Stimulated activated memory B cell treated with anti-CD40 and anti-IgM and Interleukin-4, amounts not matched to agents 10 μg/mL and 1 μg/mL and 100 μg/mL, for 72 hours (primary cell): ENCODE measurements at regions not wholly inside any gene's neighbourhood (a gene's known extent, or its start where the extent isn't known, plus 50 kb on each side); places are given as distances from the start of the nearest gene placed in this dataset.

Source experiments
- ATAC-seq: fragments of 150-1000 bp; cut with Tn5 transposase; 2 replicates; pipeline ENCODE4 v1.10.0; 2021
- H3K27ac Mint-ChIP-seq: one replicate; pipeline ENCODE4 v1.8.0; 2022; ENCODE audit warnings: mild to moderate bottlenecking, mixed read lengths
- H3K27me3 Mint-ChIP-seq: one replicate; pipeline ENCODE4 v1.8.0; 2022; ENCODE audit warnings: mixed read lengths
- H3K36me3 Mint-ChIP-seq: one replicate; pipeline ENCODE4 v1.8.0; 2022; ENCODE audit warnings: mixed read lengths
- H3K4me1 Mint-ChIP-seq: one replicate; pipeline ENCODE4 v1.8.0; 2022; ENCODE audit warnings: mixed read lengths
- H3K4me3 Mint-ChIP-seq: one replicate; pipeline ENCODE4 v1.8.0; 2022; ENCODE audit warnings: mild to moderate bottlenecking, moderate library complexity, mixed read lengths
- H3K9me3 Mint-ChIP-seq: one replicate; pipeline ENCODE4 v1.8.0; 2022; ENCODE audit warnings: mixed read lengths

DNA sequence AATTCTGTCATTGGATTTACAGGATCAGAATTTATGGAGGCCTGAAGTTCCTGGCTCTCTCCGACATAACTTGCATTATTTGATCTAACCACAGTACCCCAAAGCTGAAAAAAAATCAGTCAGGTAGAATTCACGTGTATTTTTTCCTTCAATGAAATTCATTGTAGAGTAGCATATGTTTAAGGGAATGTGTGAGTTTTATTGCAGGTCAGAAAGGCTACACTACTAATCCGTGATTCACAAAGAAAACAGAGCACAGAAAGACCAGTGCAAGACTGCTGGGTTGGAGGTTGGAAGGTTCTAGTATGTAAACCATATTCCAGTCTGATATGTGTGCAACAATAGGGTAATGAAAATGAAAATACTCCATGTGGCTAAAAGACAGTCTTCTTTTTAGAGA lies 247.0 kb upstream of the FERD3L start:
- Mint-ChIP-seq H3K27ac (no peak overlapping the region), H3K36me3 (no peaks in the 10 kb centered on the region), H3K4me3 (no peak overlapping the region), H3K4me1 (no peaks in the 10 kb centered on the region), H3K27me3 (no peaks in the 10 kb centered on the region), H3K9me3 (peaks cover 3% of the 10 kb centered on the region)
- ATAC-seq = no peak

DNA sequence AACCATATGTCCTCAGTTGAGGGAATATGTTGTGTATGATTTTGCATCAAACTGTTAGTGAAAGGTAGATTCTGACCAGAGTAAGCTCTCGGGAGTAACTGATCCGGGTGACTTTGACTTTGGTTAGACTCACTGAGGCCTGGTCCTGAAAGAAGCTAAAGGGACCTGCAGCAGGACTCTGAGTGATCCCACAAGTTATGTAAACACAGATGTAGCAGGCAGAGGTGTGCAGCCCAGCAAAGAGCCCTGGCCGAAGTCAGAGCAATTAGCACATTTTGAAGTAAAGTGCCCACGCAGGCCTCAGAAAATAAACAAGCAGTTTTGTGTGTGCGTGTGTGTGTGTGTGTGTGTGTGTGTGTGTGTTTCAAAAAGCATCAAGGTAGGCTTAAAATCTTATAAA lies 245.6 kb upstream of the FERD3L start:
- H3K4me1 Mint-ChIP-seq = no peaks in the 10 kb centered on the region
- no peak overlapping the region for H3K4me3 Mint-ChIP-seq
- no peaks in the 10 kb centered on the region for H3K36me3 Mint-ChIP-seq
- no peaks in the 10 kb centered on the region for H3K27me3 Mint-ChIP-seq
- H3K27ac Mint-ChIP-seq = no peak overlapping the region
- no peak for ATAC-seq
- H3K9me3 Mint-ChIP-seq = peaks cover 3% of the 10 kb centered on the region

DNA sequence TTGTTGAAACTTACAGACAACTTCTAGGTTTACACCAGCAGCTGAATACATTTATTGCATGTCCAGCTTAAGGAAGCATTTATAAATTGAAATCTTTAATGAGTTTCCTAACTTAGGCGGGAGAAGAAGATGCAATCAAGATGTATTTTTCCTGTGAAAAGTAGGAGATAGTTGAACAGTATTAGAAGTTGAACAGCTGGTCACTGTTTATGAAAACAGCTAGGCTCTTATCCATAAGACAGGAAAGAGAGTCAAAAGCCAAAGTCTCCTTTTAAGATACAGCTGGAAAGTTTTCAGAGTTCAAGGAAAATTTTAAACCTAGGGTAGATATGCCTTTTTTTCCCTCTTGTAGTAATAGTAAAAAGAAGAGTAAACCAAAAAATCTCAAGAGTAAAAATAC lies 236.1 kb upstream of the FERD3L start:
- Mint-ChIP-seq H3K4me3 (no peak overlapping the region), H3K36me3 (no peaks in the 10 kb centered on the region), H3K27ac (no peak overlapping the region), H3K27me3 (no peaks in the 10 kb centered on the region), H3K9me3 (no peaks in the 10 kb centered on the region), H3K4me1 (no peaks in the 10 kb centered on the region)
- no peak for ATAC-seq

- H3K36me3 Mint-ChIP-seq = no peaks in the 10 kb centered on the region
Measured at GRCh38 chr7:19378345-19378714, 233.1 kb upstream of the FERD3L start.

DNA sequence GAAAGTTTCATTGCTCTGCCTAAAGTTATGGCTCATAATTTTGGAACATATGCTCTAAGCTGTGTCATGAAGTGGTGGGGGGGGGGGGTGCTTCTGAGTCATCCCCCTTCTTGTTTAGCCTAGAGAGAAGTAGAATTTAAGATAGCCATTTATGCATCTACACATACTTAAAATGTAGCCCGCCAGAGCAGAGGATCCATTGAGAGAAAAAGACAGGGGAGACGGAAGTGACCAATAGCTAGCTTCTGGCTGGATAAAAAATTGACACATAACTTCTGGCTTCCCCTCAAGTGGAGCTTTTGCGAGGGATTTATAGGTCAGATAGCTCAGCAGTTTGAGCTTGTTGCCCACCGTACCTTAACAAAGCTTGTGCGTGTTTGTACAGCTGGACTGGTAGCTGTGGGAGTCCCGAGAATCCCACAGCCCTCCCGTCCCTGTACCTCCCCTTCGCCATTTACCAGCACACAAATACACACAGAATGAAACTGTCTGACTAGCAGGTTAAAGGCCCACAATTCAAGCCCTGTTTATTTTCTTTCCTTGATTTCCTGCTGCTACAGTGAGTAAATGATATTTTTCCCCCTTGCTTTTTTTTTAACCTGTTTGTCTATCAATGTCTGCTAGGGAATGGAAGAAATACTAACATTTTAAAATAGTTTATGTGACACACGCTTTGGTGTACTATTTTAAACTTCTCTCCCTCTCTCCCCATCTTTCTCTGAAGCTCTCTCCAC lies 232.6 kb upstream of the FERD3L start:
- Mint-ChIP-seq H3K27me3 (no peaks in the 10 kb centered on the region), H3K4me3 (no peak overlapping the region), H3K9me3 (no peaks in the 10 kb centered on the region)

More at GRCh38 chr7:19378345-19378714, 233.1 kb upstream of the FERD3L start:
- Mint-ChIP-seq H3K27ac (no peak overlapping the region), H3K4me1 (no peaks in the 10 kb centered on the region), H3K9me3 (no peaks in the 10 kb centered on the region), H3K4me3 (no peak overlapping the region), H3K27me3 (no peaks in the 10 kb centered on the region)
- ATAC-seq = no peak

GRCh38 chr7:19376538-19376937 lies 231.3 kb upstream of the FERD3L start:
- no peak for ATAC-seq
- no peak overlapping the region for H3K27ac Mint-ChIP-seq
- no peaks in the 10 kb centered on the region for H3K9me3 Mint-ChIP-seq
- no peaks in the 10 kb centered on the region for H3K36me3 Mint-ChIP-seq
- no peak overlapping the region for H3K4me3 Mint-ChIP-seq
- no peaks in the 10 kb centered on the region for H3K27me3 Mint-ChIP-seq
- H3K4me1 Mint-ChIP-seq = no peaks in the 10 kb centered on the region

More for the DNA sequence above, 232.6 kb upstream of the FERD3L start:
- ATAC-seq = no peak
- H3K36me3 Mint-ChIP-seq = no peaks in the 10 kb centered on the region
- H3K27ac Mint-ChIP-seq = no peak overlapping the region
- no peaks in the 10 kb centered on the region for H3K4me1 Mint-ChIP-seq

- Mint-ChIP-seq H3K27ac (no peak overlapping the region), H3K36me3 (no peaks in the 10 kb centered on the region), H3K27me3 (no peaks in the 10 kb centered on the region), H3K4me3 (no peak overlapping the region), H3K9me3 (no peaks in the 10 kb centered on the region), H3K4me1 (no peaks in the 10 kb centered on the region)
- no peak for ATAC-seq
Measured at GRCh38 chr7:19375976-19376375, 230.8 kb upstream of the FERD3L start.

DNA sequence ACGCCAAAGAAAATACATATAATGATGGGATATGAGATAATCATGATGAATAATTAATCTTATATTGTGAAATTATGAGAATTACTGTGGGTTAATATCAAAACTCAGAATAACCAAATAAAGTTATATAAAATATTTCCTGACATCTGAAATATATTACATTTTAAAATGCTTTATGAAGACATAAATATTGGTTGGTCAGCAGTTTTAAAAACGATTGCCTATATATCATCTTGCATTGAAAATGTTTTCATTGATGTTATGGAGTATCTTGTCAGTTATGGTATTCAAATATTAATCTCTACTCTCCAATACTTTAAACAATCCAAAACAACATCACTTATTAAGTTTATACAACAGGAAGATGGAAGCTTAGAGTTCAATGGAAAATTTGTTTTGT lies 228.1 kb upstream of the FERD3L start:
- Mint-ChIP-seq H3K4me1 (no peaks in the 10 kb centered on the region), H3K27ac (no peak overlapping the region), H3K27me3 (no peaks in the 10 kb centered on the region)

GRCh38 chr7:19369806-19370205 lies 224.6 kb upstream of the FERD3L start:
- Mint-ChIP-seq H3K4me1 (no peaks in the 10 kb centered on the region), H3K27me3 (no peaks in the 10 kb centered on the region), H3K27ac (no peak overlapping the region), H3K36me3 (no peaks in the 10 kb centered on the region), H3K4me3 (no peak overlapping the region), H3K9me3 (no peaks in the 10 kb centered on the region)
- no peak for ATAC-seq

More for the DNA sequence above, 228.1 kb upstream of the FERD3L start:
- H3K9me3 Mint-ChIP-seq = no peaks in the 10 kb centered on the region
- no peak for ATAC-seq
- no peaks in the 10 kb centered on the region for H3K36me3 Mint-ChIP-seq
- H3K4me3 Mint-ChIP-seq = no peak overlapping the region

DNA sequence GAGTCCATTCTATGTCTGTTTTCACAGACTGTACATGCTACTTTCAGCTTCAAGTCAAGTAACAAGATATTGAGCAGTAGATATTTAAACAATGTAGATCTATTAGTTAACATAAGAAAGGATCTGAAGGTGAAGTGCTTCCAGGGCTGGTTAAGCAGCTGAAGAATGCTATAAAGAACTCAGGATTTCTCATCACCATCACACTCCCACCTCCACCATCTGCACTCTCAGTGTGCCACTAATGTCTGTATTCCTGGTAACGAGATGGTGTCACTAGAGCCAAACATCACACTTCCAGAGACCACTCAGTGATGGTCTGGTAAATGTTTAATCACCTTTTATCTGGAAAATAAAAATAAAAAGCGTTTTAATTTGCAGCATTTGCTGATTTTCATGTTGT lies 224.0 kb upstream of the FERD3L start:
- H3K27me3 Mint-ChIP-seq = no peaks in the 10 kb centered on the region
- no peaks in the 10 kb centered on the region for H3K4me1 Mint-ChIP-seq
- H3K4me3 Mint-ChIP-seq = no peak overlapping the region
- H3K27ac Mint-ChIP-seq = no peak overlapping the region
- H3K36me3 Mint-ChIP-seq = no peaks in the 10 kb centered on the region
- ATAC-seq = no peak
- no peaks in the 10 kb centered on the region for H3K9me3 Mint-ChIP-seq

- no peak for ATAC-seq
- Mint-ChIP-seq H3K27me3 (no peaks in the 10 kb centered on the region), H3K4me1 (no peaks in the 10 kb centered on the region), H3K4me3 (no peak overlapping the region), H3K9me3 (no peaks in the 10 kb centered on the region), H3K36me3 (no peaks in the 10 kb centered on the region), H3K27ac (no peak overlapping the region)
Measured at GRCh38 chr7:19368491-19368925, 223.3 kb upstream of the FERD3L start.

GRCh38 chr7:19364950-19365349 lies 219.7 kb upstream of the FERD3L start:
- Mint-ChIP-seq H3K4me3 (no peak overlapping the region), H3K4me1 (no peaks in the 10 kb centered on the region), H3K36me3 (no peaks in the 10 kb centered on the region), H3K9me3 (no peaks in the 10 kb centered on the region), H3K27ac (no peak overlapping the region), H3K27me3 (no peaks in the 10 kb centered on the region)
- ATAC-seq = no peak

DNA sequence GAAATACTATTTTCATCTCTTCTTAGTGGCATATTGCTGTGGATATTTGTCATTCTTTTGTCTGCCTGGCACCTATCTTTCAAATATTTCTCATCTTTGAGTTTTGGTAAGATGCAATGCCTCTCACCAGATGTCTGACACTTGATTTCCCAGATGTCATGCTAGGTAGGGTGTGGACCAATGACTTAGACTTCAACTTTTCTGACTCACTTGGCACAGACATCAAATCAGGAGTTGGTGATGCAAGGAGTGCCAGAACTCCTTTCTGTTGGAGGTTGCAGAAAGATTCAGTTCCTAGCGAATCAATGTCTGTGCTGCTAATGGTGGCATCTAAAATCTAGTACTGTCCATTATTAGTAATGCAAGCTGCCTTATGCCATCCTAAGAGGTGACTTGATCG lies 216.9 kb upstream of the FERD3L start:
- Mint-ChIP-seq H3K36me3 (no peaks in the 10 kb centered on the region), H3K27ac (no peak overlapping the region), H3K4me1 (no peaks in the 10 kb centered on the region), H3K27me3 (no peaks in the 10 kb centered on the region), H3K9me3 (no peaks in the 10 kb centered on the region), H3K4me3 (no peak overlapping the region)
- no peak for ATAC-seq

- no peak for ATAC-seq
- H3K27me3 Mint-ChIP-seq = no peaks in the 10 kb centered on the region
- H3K9me3 Mint-ChIP-seq = no peaks in the 10 kb centered on the region
- H3K27ac Mint-ChIP-seq = no peak overlapping the region
- no peak overlapping the region for H3K4me3 Mint-ChIP-seq
- no peaks in the 10 kb centered on the region for H3K4me1 Mint-ChIP-seq
- H3K36me3 Mint-ChIP-seq = no peaks in the 10 kb centered on the region
Measured at GRCh38 chr7:19353180-19353579, 208.0 kb upstream of the FERD3L start.

- H3K4me3 Mint-ChIP-seq = no peak overlapping the region
- ATAC-seq = no peak
- H3K27ac Mint-ChIP-seq = no peak overlapping the region
- H3K36me3 Mint-ChIP-seq = no peaks in the 10 kb centered on the region
- H3K27me3 Mint-ChIP-seq = no peaks in the 10 kb centered on the region
- H3K4me1 Mint-ChIP-seq = no peaks in the 10 kb centered on the region
- H3K9me3 Mint-ChIP-seq = no peaks in the 10 kb centered on the region
Measured at GRCh38 chr7:19352305-19352695, 207.1 kb upstream of the FERD3L start.

DNA sequence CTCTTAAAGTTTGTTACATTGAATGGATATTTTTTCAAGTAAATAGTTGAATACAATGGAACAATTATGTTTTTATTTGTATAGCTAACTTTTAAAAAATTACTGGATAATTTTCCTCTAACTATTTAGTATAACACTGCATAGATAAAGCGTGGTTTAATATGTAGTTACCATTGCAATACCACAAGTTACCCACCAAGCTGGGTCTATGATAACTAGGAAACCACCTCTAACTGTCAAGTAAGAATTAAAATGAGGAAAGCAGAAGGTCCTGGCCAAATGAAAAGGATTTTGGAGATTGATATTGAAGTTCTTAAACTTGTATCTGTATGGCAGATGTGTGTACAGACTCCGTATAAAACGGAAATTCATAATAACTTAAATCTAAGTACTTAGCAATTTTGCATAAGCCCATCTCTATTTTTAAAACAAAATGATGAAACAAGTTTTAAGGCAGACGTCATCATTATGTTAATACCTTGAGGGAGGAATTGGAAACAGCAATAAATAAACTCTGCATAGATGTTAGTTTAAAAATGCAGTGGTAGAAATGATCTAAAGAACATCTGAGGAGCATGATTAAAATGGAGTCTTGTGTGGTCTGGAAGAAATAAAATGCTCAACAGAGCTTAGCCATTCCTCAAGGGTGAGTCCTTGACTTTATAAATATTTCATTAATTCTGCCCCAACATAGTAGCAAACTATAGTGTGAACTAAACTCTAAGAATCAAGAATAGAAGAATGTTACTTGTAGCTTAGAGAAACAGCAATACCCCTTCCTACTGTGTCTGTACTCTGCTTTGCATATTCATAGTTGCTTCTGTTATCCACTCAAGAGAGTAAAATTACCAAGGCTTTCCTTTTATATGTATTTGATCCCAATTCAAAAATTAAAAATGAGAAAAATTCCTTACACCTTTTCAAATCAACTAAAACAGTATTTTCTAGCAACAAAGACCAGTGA lies 206.4 kb upstream of the FERD3L start:
- no peaks in the 10 kb centered on the region for H3K9me3 Mint-ChIP-seq
- H3K27ac Mint-ChIP-seq = no peak overlapping the region
- no peak for ATAC-seq
- H3K4me3 Mint-ChIP-seq = no peak overlapping the region
- no peaks in the 10 kb centered on the region for H3K36me3 Mint-ChIP-seq
- no peaks in the 10 kb centered on the region for H3K4me1 Mint-ChIP-seq
- H3K27me3 Mint-ChIP-seq = no peaks in the 10 kb centered on the region
